HG03457 (cell line): ENCODE measurements at regions not wholly inside any gene's neighbourhood (a gene's known extent, or its start where the extent isn't known, plus 50 kb on each side); places are given as distances from the start of the nearest gene placed in this dataset.

Experiments used
- ATAC-seq: cut with Tn5 transposase; IDR thresholded peaks from one replicate; pipeline ENCODE4 v1.9.1; 2021; ENCODE audit warnings: moderate number of reproducible peaks; ENCODE audit not compliant: unreplicated experiment

GRCh38 chr15:53401503-53401902 is 358.0 kb downstream of the WDR72 start:
- ATAC-seq = no peak

- ATAC-seq = no peak
Observed at GRCh38 chr15:53400986-53401385, 358.5 kb downstream of the WDR72 start.

GRCh38 chr15:53397041-53397616 is 362.3 kb downstream of the WDR72 start:
- no peak for ATAC-seq

DNA sequence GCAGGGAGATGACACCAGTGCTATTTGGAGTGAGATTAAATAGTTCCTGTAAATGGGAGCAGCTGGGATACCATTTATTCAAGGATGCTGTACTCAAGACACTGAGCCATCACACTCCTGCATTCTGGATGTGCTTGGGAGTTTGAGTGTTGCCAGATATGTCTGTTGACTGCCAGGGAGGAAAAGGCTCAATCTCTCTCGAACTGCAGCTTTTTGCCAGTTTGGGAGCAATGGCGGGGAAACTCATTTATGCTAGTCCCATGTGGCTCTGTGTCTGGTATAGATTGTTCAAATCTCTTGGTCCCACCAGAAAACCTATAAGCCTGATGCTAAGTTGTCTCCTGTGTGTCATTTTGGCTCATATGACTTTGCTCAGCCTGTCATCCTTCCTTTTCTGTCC is 363.6 kb downstream of the WDR72 start:
- no peak for ATAC-seq

GRCh38 chr15:53390549-53390948 is 368.9 kb downstream of the WDR72 start:
- ATAC-seq = no peak

GRCh38 chr15:53389271-53390037 is 370.0 kb downstream of the WDR72 start:
- ATAC-seq = no peak

- ATAC-seq = no peak
Observed at GRCh38 chr15:53384417-53384816, 375.0 kb downstream of the WDR72 start.

DNA sequence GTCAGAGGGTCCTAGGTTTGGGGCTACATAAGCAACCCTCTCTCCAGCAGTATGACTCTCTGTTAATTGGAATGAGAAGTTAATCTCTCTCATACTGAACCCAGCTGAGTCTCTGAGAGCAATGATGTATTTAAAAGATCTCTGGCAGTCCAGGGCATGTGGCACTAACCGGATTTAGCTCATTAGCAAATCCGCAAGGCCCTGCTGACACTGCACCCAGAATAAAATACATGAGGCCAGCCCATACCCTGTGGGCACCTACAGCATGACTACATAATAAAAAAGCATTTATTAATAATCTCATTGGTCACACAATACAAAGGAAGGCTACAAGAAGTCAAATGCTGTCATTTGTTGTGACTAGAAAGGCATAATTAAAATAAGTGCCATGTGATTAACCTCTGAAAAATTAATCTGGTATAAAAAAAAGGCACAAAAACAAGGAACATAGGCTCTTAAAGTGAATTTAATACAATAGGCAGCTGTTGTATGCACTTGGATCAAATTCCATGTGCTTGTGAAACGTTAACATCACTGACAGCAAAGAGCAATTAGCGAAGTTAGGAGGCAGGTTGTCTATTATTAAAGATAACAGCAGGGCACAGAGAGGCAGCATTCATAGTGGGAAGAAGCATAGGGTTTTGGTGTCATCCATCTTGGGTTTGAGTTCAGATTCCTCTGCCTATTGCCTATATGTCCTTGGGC is 381.2 kb downstream of the WDR72 start:
- ATAC-seq = no peak

GRCh38 chr15:53367740-53368139 is 391.7 kb downstream of the WDR72 start:
- no peak for ATAC-seq

- no peak for ATAC-seq
Observed at GRCh38 chr15:53360881-53361280, 398.6 kb downstream of the WDR72 start.

GRCh38 chr15:53359038-53359437 is 400.4 kb downstream of the WDR72 start:
- no peak for ATAC-seq

DNA sequence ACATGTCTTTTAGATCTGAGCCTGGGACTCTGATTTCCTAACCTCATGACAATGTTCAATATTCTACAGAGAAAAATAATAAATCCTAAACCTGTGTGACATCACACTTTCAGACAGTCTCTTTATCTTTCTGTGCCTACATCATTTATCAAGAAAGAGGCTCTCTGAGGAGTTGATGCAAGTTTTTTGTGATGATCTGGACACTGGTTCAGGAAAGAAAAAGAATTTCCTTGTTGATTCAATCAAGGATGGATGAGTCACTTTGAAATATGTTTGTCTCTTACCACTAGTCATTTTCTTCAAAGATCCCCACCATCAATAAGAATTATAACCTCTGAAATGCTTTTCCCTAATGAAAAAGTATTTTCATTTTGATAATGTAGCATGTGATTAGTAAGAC is 404.6 kb downstream of the WDR72 start:
- ATAC-seq = no peak

GRCh38 chr15:53351373-53351772 is 408.1 kb downstream of the WDR72 start:
- no peak for ATAC-seq

DNA sequence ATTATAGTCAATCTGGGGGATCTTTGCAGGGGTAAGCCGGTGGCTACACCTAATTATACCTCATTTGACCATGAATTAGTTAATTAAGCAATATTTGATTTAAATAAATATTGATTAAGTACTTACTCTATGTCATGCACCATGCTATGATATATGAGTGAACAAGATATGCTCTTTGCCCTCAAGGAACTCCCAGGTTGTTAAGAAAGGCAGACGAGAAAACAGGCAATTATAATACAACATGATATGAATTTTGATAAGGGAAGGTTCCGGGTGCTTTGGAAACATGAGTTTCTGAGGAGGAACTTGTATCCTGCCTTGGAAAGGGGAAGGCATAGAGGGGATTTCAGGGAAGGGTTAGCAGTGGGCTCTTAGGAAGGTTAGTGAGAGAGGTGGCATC is 412.9 kb downstream of the WDR72 start:
- no peak for ATAC-seq

- no peak for ATAC-seq
Observed at GRCh38 chr15:53331328-53332190, 427.9 kb downstream of the WDR72 start.

DNA sequence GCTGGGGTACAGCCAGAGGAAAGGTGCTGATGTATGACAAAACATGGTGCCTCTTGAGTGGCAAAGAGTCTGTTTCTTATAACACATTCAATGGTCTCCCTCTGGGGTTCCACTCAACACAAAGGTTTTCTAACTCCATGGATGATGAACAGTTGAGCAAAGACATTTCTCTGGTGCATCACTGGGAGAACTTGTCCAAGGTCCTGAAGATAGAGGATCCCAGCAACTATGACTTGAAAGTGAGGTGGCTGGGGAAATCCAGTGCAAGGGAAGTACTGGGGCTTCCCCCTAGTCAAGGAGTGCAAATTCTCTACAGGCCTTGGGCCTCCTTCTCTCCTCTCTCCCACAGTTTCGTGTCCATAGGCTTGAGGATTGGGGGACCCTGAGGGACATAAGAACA is 431.1 kb downstream of the WDR72 start:
- no peak for ATAC-seq

GRCh38 chr15:53324061-53324460 is 435.4 kb downstream of the WDR72 start:
- no peak for ATAC-seq

DNA sequence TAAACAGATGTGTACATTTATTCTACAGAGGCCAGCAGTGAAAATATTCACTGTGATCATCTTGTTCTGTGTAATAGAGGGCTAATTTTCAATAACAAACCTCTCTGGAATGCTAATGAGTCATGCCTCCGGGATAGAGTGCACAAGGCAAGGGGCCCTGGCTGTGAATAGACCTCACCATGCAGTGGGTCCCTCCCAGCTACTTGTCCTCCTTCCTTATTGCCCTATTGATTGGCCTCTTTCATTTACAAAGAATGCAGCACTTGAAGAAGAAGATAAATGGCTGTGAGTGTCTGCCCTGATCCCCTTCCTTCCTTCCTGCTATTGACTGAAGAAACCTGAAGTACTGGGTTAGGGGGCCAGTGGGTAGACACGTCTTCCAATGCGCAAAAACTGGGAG is 436.3 kb downstream of the WDR72 start:
- ATAC-seq = no peak

GRCh38 chr15:53320816-53321215 is 438.6 kb downstream of the WDR72 start:
- ATAC-seq = no peak

DNA sequence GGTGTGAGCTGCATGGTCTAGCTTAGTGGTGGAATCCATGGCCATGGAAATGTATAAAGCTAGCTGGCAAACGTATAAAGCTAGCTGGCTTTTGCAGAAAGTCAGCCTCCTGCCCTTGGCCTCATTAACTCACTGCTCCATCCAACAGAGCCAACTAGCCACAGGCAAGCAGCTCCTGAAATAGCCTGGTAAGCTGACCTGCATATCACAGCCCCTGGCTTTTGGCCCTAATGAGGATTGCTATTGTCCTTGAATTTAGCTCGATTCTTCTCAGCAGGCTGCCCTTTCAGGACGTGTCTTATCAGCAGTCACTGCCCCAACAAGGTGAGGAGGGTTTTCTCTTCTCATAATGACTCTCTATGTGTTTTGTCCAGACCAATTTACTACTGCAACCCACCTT is 446.8 kb downstream of the WDR72 start:
- no peak for ATAC-seq

DNA sequence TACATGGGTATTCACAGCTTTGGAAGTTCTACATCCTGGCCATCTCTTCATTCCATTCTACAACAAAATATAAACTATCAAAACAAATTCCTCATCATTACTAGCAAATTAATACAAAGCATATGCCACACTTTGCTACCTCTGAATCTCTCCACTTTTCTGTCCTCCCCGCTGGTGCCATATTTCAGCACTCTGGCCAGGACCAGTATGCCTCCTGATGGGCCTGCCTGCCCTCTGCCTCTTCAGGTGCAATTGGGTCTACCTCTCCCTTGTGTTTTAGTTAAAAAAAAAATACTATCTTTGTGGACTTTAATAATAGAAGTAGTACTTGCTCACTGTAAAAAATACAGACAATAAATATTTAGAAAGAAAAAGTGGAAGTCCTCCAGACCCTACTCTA is 448.8 kb downstream of the WDR72 start:
- ATAC-seq = no peak
